Activated CD4-positive, alpha-beta T cell treated with anti-CD3 and anti-CD28 coated beads, Interleukin-2, amount 50 U/mL, for 48 hours (primary cell): ENCODE measurements at regions not wholly inside any gene's neighbourhood (a gene's known extent, or its start where the extent isn't known, plus 50 kb on each side); places are given as distances from the start of the nearest gene placed in this dataset.
"Not testable (repeated sequence)": the region's sequence is repeated elsewhere in the genome, so short reads cannot be mapped to it uniquely, and the experiment has no call there.

Experiments
- DNase-seq, 2 experiments: peaks; one replicate each; pipeline ENCODE4 v3.0.0-alpha.2; 2020

GRCh38 chr4:159410076-159410777 lies 307.3 kb downstream of the RAPGEF2 start:
- DNase-seq, result no peak

DNA sequence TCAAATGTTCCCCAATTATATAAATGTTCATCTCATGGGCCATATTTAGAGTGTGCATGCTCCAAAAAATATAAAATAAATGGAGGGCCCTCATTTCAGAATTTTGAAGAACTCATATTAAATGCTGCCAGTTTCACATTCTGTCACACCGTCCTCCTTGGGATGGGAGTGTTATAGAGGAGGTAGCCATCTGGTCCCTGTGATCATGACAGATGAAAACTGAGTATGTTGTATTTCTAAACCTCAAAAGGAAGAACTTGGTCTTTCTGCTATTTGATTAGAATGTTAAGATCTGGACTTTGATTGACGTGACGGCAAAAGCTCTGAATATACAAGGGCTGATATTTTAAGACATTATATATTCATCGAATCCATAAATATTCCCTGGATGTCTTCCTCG lies 308.0 kb downstream of the RAPGEF2 start:
- DNase-seq, result no peak

DNA sequence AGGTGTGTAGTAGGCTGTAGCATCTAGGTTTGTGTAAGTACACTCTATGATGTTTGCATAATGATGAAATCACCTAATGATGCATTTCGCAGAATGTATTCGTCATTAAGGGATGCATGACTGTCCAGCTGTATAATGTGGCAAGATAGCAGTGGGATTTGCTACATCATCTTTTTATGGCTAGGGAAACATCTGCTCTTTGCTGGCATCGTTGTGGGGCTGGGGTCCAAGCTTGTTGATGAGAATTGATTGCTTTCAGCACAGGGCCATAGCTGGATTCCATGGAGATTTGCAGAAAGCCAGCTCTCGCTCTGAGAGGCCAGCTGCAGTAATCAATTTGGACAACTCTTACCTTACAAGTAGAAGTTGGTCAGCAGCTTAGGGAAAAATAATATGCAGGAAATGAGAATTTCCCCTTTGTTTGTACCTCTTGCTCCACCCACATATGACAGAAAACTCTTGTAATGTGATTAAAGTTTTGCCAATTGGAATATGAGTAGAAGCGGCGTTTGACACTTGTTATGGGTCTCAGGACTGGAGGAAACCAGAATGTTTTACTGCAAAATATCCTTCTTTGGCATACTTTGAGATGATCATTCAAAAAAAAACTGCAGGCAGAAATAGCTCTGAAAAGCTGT lies 310.5 kb downstream of the RAPGEF2 start:
- DNase-seq, result no peak

- DNase-seq, result no peak
Measured at GRCh38 chr4:159414305-159414704, 311.4 kb downstream of the RAPGEF2 start.

- DNase-seq, result no peak
Measured at GRCh38 chr4:159416073-159416472, 313.2 kb downstream of the RAPGEF2 start.

- no peak for DNase-seq
Measured at GRCh38 chr4:159416996-159417395, 314.1 kb downstream of the RAPGEF2 start.

DNA sequence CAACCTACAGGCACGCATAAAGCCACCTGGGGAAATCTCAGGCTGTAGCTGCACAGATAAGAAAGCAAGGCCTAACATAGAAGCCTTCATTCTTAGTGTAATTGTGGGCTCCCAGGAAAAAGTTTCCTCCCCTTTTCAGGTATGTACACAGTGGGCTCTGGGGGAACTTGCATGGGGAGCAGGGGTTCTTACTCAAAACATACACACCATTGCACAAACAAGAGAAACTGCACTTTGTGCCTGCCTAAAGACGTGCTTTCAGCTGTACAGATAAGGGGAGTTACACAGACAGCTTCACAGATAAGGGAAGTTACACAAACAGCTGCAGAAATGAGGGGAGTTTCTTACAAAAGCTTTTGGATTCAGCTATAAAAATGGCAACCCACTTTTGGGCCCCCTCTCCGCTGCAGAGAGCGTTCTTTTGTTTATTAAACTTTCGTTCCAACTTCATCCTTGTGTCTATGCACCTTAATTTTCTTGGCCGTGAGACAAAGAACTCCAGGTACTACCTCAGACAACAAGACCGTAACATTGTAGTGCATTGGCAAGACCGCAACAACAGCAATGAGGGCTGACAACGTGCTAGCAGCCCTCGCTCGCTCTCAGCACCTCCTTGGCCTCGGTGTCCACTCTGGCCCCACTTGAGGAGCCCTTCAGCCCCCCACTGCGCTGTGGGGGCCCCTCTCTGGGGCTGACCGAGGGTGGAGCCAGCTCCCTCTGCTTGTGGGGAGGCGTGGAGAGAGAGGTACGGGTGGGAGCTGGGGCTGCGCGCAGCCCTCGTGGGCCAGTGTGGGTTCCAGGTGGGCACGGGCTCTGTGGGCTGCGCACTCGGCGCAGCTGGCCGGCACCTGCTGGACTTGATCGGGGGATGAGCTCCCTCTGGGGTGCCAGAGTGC lies 317.5 kb downstream of the RAPGEF2 start:
- DNase-seq, result no peak

- DNase-seq, result not testable (repeated sequence)
Measured at GRCh38 chr4:159421058-159421419, 318.2 kb downstream of the RAPGEF2 start.

DNA sequence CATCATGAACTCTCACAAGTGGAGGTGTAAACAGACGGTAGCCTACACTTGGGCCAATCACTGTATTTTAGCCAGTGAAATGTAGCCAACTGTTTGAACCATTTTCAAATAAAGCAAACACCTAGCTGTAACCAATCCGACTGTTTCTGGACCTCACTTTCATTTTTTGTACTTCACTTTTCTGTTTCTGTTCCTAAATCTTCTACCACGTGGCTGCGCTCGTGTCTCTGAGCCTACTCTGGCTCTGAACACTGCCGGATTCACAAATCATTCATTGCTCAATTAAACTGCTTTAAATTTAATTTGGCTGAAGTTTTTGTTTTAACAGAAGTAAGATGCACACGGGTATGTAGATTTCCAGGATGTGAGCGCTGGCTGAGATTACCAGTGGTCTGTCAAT lies 319.1 kb downstream of the RAPGEF2 start:
- DNase-seq, result no peak

- no peak for DNase-seq
Measured at GRCh38 chr4:159422626-159423025, 319.7 kb downstream of the RAPGEF2 start.

GRCh38 chr4:159425737-159426305 lies 322.9 kb downstream of the RAPGEF2 start:
- DNase-seq, result no peak

- no peak for DNase-seq
Measured at GRCh38 chr4:159428293-159428692, 325.4 kb downstream of the RAPGEF2 start.

GRCh38 chr4:159428975-159429692 lies 326.3 kb downstream of the RAPGEF2 start:
- no peak for DNase-seq

GRCh38 chr4:159429693-159430035 lies 326.8 kb downstream of the RAPGEF2 start:
- DNase-seq, result no peak

- DNase-seq, result no peak
Measured at GRCh38 chr4:159430896-159431295, 328.0 kb downstream of the RAPGEF2 start.

- no peak for DNase-seq
Measured at GRCh38 chr4:159432436-159432835, 329.6 kb downstream of the RAPGEF2 start.

GRCh38 chr4:159433337-159433736 lies 330.5 kb downstream of the RAPGEF2 start:
- no peak for DNase-seq

DNA sequence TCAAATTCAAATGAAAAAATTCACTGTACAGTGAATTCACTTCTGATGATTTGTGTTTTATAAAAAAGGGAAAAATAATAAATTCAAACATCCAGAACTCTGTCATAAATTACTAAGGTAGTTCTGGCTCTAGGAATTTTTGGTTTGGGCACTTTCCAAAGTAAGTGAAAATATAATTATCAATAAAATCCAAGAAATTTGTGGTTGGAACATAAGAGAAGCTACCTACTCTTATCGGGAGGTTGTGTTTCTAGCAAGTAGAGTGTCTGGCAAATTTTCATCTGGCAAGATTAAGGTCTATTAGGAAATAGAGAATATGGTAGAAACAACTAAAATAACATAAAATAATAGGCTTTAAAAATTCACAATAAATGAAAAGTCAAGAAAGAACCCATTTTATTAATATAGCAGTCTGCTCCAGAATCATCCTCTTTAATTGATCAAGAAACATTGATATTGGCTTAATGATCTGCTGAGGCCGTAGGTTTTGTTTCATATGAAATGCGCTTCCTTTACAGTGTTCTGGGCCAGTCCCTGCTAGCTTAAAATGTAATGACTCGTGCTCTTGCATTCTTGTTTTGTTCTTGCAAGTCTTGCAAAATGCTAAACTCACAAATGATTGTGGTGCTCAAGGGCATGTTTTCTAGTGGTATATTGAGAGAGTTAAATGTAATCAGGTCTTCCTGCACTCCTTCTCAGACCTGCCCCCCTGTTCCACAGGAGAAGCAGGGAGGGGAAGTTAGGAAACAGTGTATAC lies 331.4 kb downstream of the RAPGEF2 start:
- no peak for DNase-seq

GRCh38 chr4:159434871-159435241 lies 332.0 kb downstream of the RAPGEF2 start:
- no peak for DNase-seq

GRCh38 chr4:159435561-159436023 lies 332.7 kb downstream of the RAPGEF2 start:
- no peak for DNase-seq

GRCh38 chr4:159443975-159444374 lies 341.1 kb downstream of the RAPGEF2 start:
- DNase-seq, result no peak

GRCh38 chr4:159444678-159445077 lies 341.8 kb downstream of the RAPGEF2 start:
- DNase-seq, result no peak
